Gastroesophageal sphincter (tissue), 3 donors: ENCODE measurements at regions not wholly inside any gene's neighbourhood (a gene's known extent, or its start where the extent isn't known, plus 50 kb on each side); places are given as distances from the start of the nearest gene placed in this dataset.

Experiments used
- CTCF ChIP-seq, 4 experiments: fragments of 200-600 bp in 2 of 4; fragments of 450-650 bp in 2 of 4; sonication (generic) in 1 of 4; IDR thresholded peaks; one replicate each; pipeline ENCODE4 v1.5.1; 2017 to 2019; ENCODE audit warnings: antibody characterized with exemption in 4 of 4, mild to moderate bottlenecking in 2 of 4, moderate library complexity in 2 of 4
- POLR2A ChIP-seq, 2 donors: fragments of 450-650 bp; IDR thresholded peaks; one replicate each; pipeline ENCODE4 v1.6.1; 2017; ENCODE audit warnings: antibody characterized with exemption in 2 of 2, mild to moderate bottlenecking in 2 of 2, moderate library complexity in 1 of 2

DNA sequence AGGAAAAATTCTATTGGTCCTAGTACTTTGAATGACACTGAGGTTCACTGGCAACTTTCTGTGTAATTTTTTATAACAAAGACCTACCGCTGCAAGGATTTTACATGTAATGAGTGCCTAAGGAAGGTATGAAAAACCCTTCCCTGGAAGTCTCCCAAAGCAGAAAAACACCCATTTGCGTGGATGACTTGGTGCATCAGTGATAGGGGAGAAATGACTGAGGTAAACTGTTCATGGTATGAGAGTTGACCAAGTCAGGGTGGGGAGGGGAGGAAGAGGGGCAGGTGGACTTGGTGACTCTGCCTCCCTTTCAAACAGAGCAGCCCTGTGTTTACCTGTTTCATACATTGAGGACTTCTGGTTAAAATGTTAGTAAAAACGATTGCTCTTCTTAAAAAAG is 78.8 kb upstream of the IPO9 start:
- no peak for TF ChIP-seq CTCF (IDR thresholded peaks at IDR 0.05)
- TF ChIP-seq POLR2A (IDR thresholded peaks at IDR 0.05) = no peak
